ENCODE measurements at regions not wholly inside any gene's neighbourhood (a gene's known extent, or its start where the extent isn't known, plus 50 kb on each side); places are given as distances from the start of the nearest gene placed in this dataset.

- H3K4me3 ChIP-seq (ENCODE audit: control extremely low read depth in 1 of 5, extremely low read depth in 1 of 5, insufficient read depth in 1 of 5, low read depth in 2 of 5, low read length in 4 of 5), result no peak overlapping the region
- H3K9ac ChIP-seq (ENCODE audit: low read length), result no peak overlapping the region
- no peaks in the 10 kb centered on the region for H3K9me3 ChIP-seq (ENCODE audit: control extremely low read depth in 1 of 3, control insufficient read depth in 2 of 3, insufficient read depth in 1 of 3, low read length in 2 of 3)
- no peaks in the 10 kb centered on the region for H3K27me3 ChIP-seq (replicated peaks in 1 of 4; ENCODE audit: control extremely low read depth in 1 of 4, control insufficient read depth in 3 of 4, insufficient read depth in 4 of 4, low read length in 3 of 4)
- H2AFZ ChIP-seq (ENCODE audit: insufficient read depth, low read depth, low read length, poor library complexity, severe bottlenecking), result no peak overlapping the region
- H3K27ac Mint-ChIP-seq, result no peak overlapping the region
- no peak overlapping the region for H3K27ac ChIP-seq (ENCODE audit: low read length in 2 of 2)
- 87% methylated on average over 3 of the region's 7 CpGs for WGBS (ENCODE audit: insufficient coverage)
- H3K4me1 Mint-ChIP-seq, result peaks cover 18% of the 10 kb centered on the region
- H3K4me2 ChIP-seq (replicated peaks; ENCODE audit: low read depth, low read length, poor library complexity, severe bottlenecking), result no peak overlapping the region
- H3K36me3 ChIP-seq (replicated peaks in 1 of 2; ENCODE audit: control extremely low read depth in 1 of 2, control insufficient read depth in 1 of 2, extremely low read depth in 1 of 2, insufficient read depth in 2 of 2, low read length in 1 of 2), result no peaks in the 10 kb centered on the region
- H3K27me3 Mint-ChIP-seq, result no peaks in the 10 kb centered on the region
- intact Hi-C loops (cut with micrococcal nuclease), result no loop called here
- CTCF ChIA-PET, result interaction anchor here (1.1 kb wide), 1 partner anchor 11 kb away, joined by 3 read pairs; no protein-coding TSS in a partner anchor
- ATAC-seq (ENCODE audit: low read depth) (no peak), DNase-seq (no peak)
- no peak for TF ChIP-seq EZH2 (IDR thresholded peaks at IDR 0.05; ENCODE audit: borderline replicate concordance, insufficient read depth, low read depth, low read length, poor library complexity, severe bottlenecking)
- no peaks in the 10 kb centered on the region for H3K79me2 ChIP-seq (ENCODE audit: control insufficient read depth, insufficient read depth, low read length)
- peak overlapping the region; percentile 32 for H3K4me3 Mint-ChIP-seq
- H3K4me1 ChIP-seq (ENCODE audit: control insufficient read depth in 2 of 2, insufficient read depth in 2 of 2, low read length in 2 of 2), result peaks cover 11 to 20% of the 10 kb centered on the region in 2 donors
- POLR2A ChIA-PET, result no interaction called here
- no peaks in the 10 kb centered on the region for H4K20me1 ChIP-seq (ENCODE audit: control insufficient read depth, insufficient read depth, low read length, poor library complexity, severe bottlenecking)
- no peaks in the 10 kb centered on the region for H3K9me3 Mint-ChIP-seq (ENCODE audit: insufficient read depth)
These were observed 194.0 kb downstream of the TOMM20 start for GRCh38 chr1:234934611-234935033.

GRCh38 chr1:234933475-234933874, 195.2 kb downstream of the TOMM20 start:
- ChIA-PET POLR2A (interaction anchor here (0.5 to 1.1 kb wide), 4 partner anchors 22 to 89 kb away, joined by 3 to 5 read pairs (median 4); no protein-coding TSS in a partner anchor), CTCF (interaction anchor here (1.0 kb wide), 1 partner anchor 150 kb away, joined by 3 read pairs; no protein-coding TSS in a partner anchor)
- no peaks in the 10 kb centered on the region for H3K36me3 ChIP-seq (replicated peaks in 1 of 2; ENCODE audit: control extremely low read depth in 1 of 2, control insufficient read depth in 1 of 2, extremely low read depth in 1 of 2, insufficient read depth in 2 of 2, low read length in 1 of 2)
- 0% methylated on average over 1 of the region's 2 CpGs for WGBS (ENCODE audit: insufficient coverage)
- no peak overlapping the region for H3K27ac ChIP-seq (ENCODE audit: low read length in 2 of 2)
- no peaks in the 10 kb centered on the region for H3K27me3 Mint-ChIP-seq
- no peaks in the 10 kb centered on the region for H3K27me3 ChIP-seq (replicated peaks in 1 of 4; ENCODE audit: control extremely low read depth in 1 of 4, control insufficient read depth in 3 of 4, insufficient read depth in 4 of 4, low read length in 3 of 4)
- intact Hi-C loops (cut with micrococcal nuclease), result no loop called here
- no peaks in the 10 kb centered on the region for H3K79me2 ChIP-seq (ENCODE audit: control insufficient read depth, insufficient read depth, low read length)
- H3K9ac ChIP-seq (ENCODE audit: low read length), result no peak overlapping the region
- H3K4me1 Mint-ChIP-seq, result peaks cover 19% of the 10 kb centered on the region
- peak overlapping the region; percentile 44 for H3K4me3 Mint-ChIP-seq
- peak overlapping the region; percentile 15 for H3K4me2 ChIP-seq (replicated peaks; ENCODE audit: low read depth, low read length, poor library complexity, severe bottlenecking)
- H3K27ac Mint-ChIP-seq, result peak overlapping the region; percentile 59
- ATAC-seq (ENCODE audit: low read depth) (peak; percentile 86), DNase-seq (peak; percentile 41)
- H4K20me1 ChIP-seq (ENCODE audit: control insufficient read depth, insufficient read depth, low read length, poor library complexity, severe bottlenecking), result no peaks in the 10 kb centered on the region
- H3K4me1 ChIP-seq (ENCODE audit: control insufficient read depth in 2 of 2, insufficient read depth in 2 of 2, low read length in 2 of 2), result peaks cover 11 to 24% of the 10 kb centered on the region in 2 donors
- no peak overlapping the region for H3K4me3 ChIP-seq (ENCODE audit: control extremely low read depth in 1 of 5, extremely low read depth in 1 of 5, insufficient read depth in 1 of 5, low read depth in 2 of 5, low read length in 4 of 5)
- H3K9me3 Mint-ChIP-seq (ENCODE audit: insufficient read depth), result no peaks in the 10 kb centered on the region
- H3K9me3 ChIP-seq (ENCODE audit: control extremely low read depth in 1 of 3, control insufficient read depth in 2 of 3, insufficient read depth in 1 of 3, low read length in 2 of 3), result no peaks in the 10 kb centered on the region
- no peak for TF ChIP-seq CTCF (IDR thresholded peaks at IDR 0.05)
- no peak overlapping the region for H2AFZ ChIP-seq (ENCODE audit: insufficient read depth, low read depth, low read length, poor library complexity, severe bottlenecking)
